Vagina (tissue), 2 donors: ENCODE measurements at regions not wholly inside any gene's neighbourhood (a gene's known extent, or its start where the extent isn't known, plus 50 kb on each side); places are given as distances from the start of the nearest gene placed in this dataset.
"Not testable (repeated sequence)": the region's sequence is repeated elsewhere in the genome, so short reads cannot be mapped to it uniquely, and the experiment has no call there.

ENCODE experiments used
- DNase-seq, 2 donors: peaks; one replicate each; pipeline ENCODE4 v3.0.0-alpha.2; 2017; ENCODE audit errors: extremely low spot score in 2 of 2
- H3K27ac ChIP-seq: fragments of 200-600 bp; sonication (generic); one replicate; pipeline ENCODE4 v1.5.1; 2019
- H3K27me3 ChIP-seq: fragments of 200-600 bp; sonication (generic); one replicate; pipeline ENCODE4 v1.5.1; 2019
- H3K36me3 ChIP-seq, 2 donors: fragments of 200-600 bp; sonication (generic); one replicate each; pipeline ENCODE4 v1.5.1; 2017 to 2019
- H3K4me1 ChIP-seq: fragments of 200-600 bp; sonication (generic); one replicate; pipeline ENCODE4 v1.5.1; 2019
- H3K4me3 ChIP-seq, 2 donors: fragments of 200-600 bp; sonication (generic); 1 replicate in 1 of 2; 2 replicates in 1 of 2; pipeline ENCODE4 v1.5.1; 2016 to 2019
- H3K9me3 ChIP-seq: fragments of 200-600 bp; sonication (generic); one replicate; pipeline ENCODE4 v1.5.1; 2019
- POLR2A ChIP-seq, 2 donors: fragments of 450-650 bp; IDR thresholded peaks; one replicate each; pipeline ENCODE4 v1.6.1; 2017; ENCODE audit warnings: antibody characterized with exemption in 2 of 2, mild to moderate bottlenecking in 2 of 2, moderate library complexity in 2 of 2
- POLR2AphosphoS5 ChIP-seq, 2 donors: sonication (generic); formaldehyde crosslinking; IDR thresholded peaks; one replicate each; pipeline ENCODE4 v1.9.0; 2017; ENCODE audit warnings: antibody characterized with exemption in 2 of 2, mild to moderate bottlenecking in 2 of 2, low read depth in 1 of 2; ENCODE audit not compliant: insufficient read depth in 1 of 2
- intact Hi-C: fragments of 100-400 bp; cut with DNase I; formaldehyde crosslinking; loops from one replicate; pipeline ENCODE4 v1.15.1; 2023
- TF ChIP-seq, protein P1 (sequence below), 3 experiments: fragments of 450-650 bp in 2 of 3; fragments of 200-600 bp in 1 of 3; sonication (generic) in 1 of 3; IDR thresholded peaks; one replicate each; pipeline ENCODE4 v1.5.1; 2017 to 2019; ENCODE audit warnings: antibody characterized with exemption in 3 of 3, mild to moderate bottlenecking in 2 of 3, moderate library complexity in 2 of 3

DNA sequence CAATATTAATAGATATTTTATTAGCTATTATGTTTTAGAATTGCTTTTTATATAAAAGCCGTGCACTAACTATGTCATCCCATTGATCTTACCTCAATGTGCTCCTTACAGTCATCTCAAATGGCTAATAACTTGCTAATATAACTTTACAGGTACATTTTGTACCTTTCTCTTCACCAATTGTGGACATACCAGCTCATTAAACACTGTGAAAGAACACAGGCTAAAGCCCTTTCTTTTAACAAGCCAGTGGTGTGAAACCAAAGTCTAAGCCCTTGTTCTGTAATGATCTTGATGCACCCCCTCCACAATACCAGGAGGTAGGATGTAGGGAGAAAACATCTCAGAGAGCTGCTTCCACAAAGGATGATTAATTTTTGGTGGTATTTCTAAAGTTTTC is 675.3 kb upstream of the USP15 start:
- no peak overlapping the region for H3K27ac ChIP-seq
- H3K27me3 ChIP-seq = no peaks in the 10 kb centered on the region
- no peaks in the 10 kb centered on the region for H3K4me1 ChIP-seq
- DNase-seq = no peak
- intact Hi-C loops = no loop called here
- H3K36me3 ChIP-seq = no peaks in the 10 kb centered on the region
- H3K9me3 ChIP-seq = no peaks in the 10 kb centered on the region
- no peak overlapping the region for H3K4me3 ChIP-seq
- TF ChIP-seq POLR2A (IDR thresholded peaks at IDR 0.05) = no peak

DNA sequence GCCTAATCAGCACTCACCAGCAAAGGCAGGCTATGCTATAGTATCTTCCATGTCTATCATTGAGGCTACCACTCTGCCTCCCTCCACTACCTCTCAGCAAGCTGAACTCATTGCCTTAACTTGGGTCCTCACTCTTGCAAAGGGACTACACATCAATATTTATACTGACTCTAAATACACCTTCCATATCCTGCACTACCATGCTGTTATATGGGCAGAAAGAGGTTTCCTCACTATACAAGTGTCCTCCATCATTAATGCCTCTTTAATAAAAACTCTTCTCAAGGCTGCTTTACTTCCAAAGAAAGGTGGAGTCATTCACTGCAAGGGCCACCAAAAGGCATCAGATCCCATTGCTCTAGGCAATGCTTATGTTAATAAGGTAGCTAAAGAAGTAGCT is 669.3 kb upstream of the USP15 start:
- DNase-seq, H3K4me1 ChIP-seq, H3K36me3 ChIP-seq, H3K4me3 ChIP-seq, H3K27ac ChIP-seq, H3K9me3 ChIP-seq, H3K27me3 ChIP-seq, intact Hi-C loops: not testable (repeated sequence)

DNA sequence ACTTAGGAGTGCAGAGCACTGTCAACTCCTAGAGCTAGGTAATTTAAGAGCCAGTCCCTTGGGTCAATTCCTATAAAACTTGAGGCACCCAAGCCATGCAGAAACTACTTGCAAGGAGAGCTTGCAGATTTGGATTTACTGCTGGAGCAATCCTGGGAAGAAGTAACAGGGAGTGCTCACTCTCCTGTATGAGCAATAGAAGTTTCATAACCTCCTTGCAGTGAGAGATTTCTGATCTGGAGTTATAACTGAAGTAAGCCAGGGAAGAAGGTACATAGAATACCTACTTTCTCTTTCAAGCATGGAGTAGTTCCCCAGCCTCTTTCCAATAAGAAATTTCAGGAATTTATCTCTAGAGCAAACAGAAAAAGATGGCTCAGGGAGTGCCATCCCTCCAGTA is 650.1 kb upstream of the USP15 start:
- no peaks in the 10 kb centered on the region for H3K9me3 ChIP-seq
- DNase-seq = no peak
- H3K4me3 ChIP-seq = no peak overlapping the region
- no peaks in the 10 kb centered on the region for H3K36me3 ChIP-seq
- intact Hi-C loops = no loop called here
- TF ChIP-seq POLR2AphosphoS5 (IDR thresholded peaks at IDR 0.05; ENCODE audit: insufficient read depth in 1 of 2, low read depth in 1 of 2) = no peak
- TF ChIP-seq, protein P1, sequence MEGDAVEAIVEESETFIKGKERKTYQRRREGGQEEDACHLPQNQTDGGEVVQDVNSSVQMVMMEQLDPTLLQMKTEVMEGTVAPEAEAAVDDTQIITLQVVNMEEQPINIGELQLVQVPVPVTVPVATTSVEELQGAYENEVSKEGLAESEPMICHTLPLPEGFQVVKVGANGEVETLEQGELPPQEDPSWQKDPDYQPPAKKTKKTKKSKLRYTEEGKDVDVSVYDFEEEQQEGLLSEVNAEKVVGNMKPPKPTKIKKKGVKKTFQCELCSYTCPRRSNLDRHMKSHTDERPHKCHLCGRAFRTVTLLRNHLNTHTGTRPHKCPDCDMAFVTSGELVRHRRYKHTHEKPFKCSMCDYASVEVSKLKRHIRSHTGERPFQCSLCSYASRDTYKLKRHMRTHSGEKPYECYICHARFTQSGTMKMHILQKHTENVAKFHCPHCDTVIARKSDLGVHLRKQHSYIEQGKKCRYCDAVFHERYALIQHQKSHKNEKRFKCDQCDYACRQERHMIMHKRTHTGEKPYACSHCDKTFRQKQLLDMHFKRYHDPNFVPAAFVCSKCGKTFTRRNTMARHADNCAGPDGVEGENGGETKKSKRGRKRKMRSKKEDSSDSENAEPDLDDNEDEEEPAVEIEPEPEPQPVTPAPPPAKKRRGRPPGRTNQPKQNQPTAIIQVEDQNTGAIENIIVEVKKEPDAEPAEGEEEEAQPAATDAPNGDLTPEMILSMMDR (IDR thresholded peaks at IDR 0.05) = no peak
- no peak for TF ChIP-seq POLR2A (IDR thresholded peaks at IDR 0.05)
- H3K27me3 ChIP-seq = no peaks in the 10 kb centered on the region
- H3K27ac ChIP-seq = no peak overlapping the region
- H3K4me1 ChIP-seq = no peaks in the 10 kb centered on the region

DNA sequence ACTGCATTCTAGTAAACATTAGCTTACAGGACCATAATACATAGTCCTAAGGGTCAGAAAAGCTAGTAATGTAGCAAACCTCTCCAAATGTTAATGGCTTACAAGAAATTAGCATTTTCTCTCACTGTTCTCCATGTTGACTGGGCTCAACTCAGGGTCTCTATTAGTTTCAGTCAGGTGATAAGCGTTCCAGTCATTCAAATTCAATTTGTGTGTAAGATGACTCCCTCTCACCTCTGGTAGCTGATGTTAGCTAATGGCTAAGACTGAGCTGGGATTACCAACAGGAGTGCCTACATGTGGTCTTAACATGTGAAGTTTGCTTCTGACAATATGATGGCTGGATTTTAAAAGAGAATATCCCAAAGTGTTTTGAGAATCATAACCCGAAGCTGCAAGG is 630.5 kb upstream of the USP15 start:
- intact Hi-C loops = no loop called here
- Histone ChIP-seq H3K4me1 (no peaks in the 10 kb centered on the region), H3K27me3 (no peaks in the 10 kb centered on the region), H3K4me3 (no peak overlapping the region), H3K9me3 (no peaks in the 10 kb centered on the region), H3K27ac (no peak overlapping the region), H3K36me3 (no peaks in the 10 kb centered on the region)
- no peak for DNase-seq
- TF ChIP-seq, protein P1 (IDR thresholded peaks at IDR 0.05) = no peak
- TF ChIP-seq POLR2A (IDR thresholded peaks at IDR 0.05) (no peak), POLR2AphosphoS5 (IDR thresholded peaks at IDR 0.05; ENCODE audit: insufficient read depth in 1 of 2, low read depth in 1 of 2) (no peak)

DNA sequence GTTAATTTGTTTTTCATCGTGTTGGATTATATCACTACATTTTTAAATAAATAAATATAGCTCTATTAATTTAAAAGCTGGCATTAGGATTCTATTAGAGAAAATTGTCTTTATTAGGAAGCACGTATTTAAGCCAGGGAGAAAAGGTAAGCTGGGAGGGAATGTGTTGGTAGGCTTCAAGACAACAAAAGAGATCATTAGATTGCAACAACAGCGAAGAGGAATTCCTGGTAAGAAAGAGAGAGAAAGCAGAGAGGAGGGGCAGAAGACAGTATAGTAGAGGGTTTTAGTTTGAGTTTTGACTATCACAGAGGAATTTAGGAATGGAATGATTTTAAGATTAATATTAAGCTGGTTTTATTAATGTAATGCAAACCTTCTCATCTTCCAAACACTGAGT is 613.6 kb upstream of the USP15 start:
- no peak overlapping the region for H3K27ac ChIP-seq
- no peaks in the 10 kb centered on the region for H3K27me3 ChIP-seq
- no peaks in the 10 kb centered on the region for H3K9me3 ChIP-seq
- no peak for DNase-seq
- intact Hi-C loops = no loop called here
- TF ChIP-seq, protein P1 (IDR thresholded peaks at IDR 0.05) = no peak
- no peak for TF ChIP-seq POLR2AphosphoS5 (IDR thresholded peaks at IDR 0.05; ENCODE audit: insufficient read depth in 1 of 2, low read depth in 1 of 2)
- no peak for TF ChIP-seq POLR2A (IDR thresholded peaks at IDR 0.05)
- H3K36me3 ChIP-seq = no peaks in the 10 kb centered on the region
- H3K4me1 ChIP-seq = no peaks in the 10 kb centered on the region
- no peak overlapping the region for H3K4me3 ChIP-seq

DNA sequence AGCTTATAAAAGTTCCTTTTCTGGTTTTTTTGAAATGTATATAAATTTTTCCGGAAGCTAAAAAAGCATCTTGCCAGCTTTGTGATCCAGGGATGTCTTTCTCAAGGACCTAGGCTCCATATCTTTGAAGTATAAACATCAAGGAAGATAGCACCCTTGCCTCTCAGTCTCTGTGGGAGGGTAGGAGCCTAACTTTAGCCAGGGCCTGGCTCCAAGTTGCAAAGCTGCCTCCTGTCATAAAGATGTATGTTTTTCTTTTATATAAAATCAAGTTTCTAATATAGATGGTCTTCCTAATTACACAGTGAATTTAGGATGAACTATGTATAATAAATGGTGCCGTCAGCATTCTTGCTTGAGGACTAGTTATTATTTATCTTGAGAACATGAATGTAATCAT is 612.6 kb upstream of the USP15 start:
- Histone ChIP-seq H3K4me1 (no peaks in the 10 kb centered on the region), H3K27ac (no peak overlapping the region), H3K4me3 (no peak overlapping the region), H3K9me3 (no peaks in the 10 kb centered on the region), H3K36me3 (no peaks in the 10 kb centered on the region), H3K27me3 (no peaks in the 10 kb centered on the region)
- TF ChIP-seq POLR2A (IDR thresholded peaks at IDR 0.05) (no peak), POLR2AphosphoS5 (IDR thresholded peaks at IDR 0.05; ENCODE audit: insufficient read depth in 1 of 2, low read depth in 1 of 2) (no peak)
- TF ChIP-seq, protein P1 (IDR thresholded peaks at IDR 0.05) = no peak
- intact Hi-C loops = no loop called here
- DNase-seq = no peak
